ENCODE measurements at regions not wholly inside any gene's neighbourhood (a gene's known extent, or its start where the extent isn't known, plus 50 kb on each side); places are given as distances from the start of the nearest gene placed in this dataset.

- H3K27me3 ChIP-seq (ENCODE audit: control insufficient read depth in 2 of 2, insufficient read depth in 2 of 2, low read length in 2 of 2): peaks cover 2 to 20% of the 10 kb centered on the region in 2 experiments; a peak in 3 of 5 replicates
- FAIRE-seq: no peak
- no peak for TF ChIP-seq SMAD3 (CRISPR knock-in tag; conservative IDR thresholded peaks at IDR 0.05)
- no peak for TF ChIP-seq PYGO2 (tag; IDR thresholded peaks at IDR 0.05)
- TF ChIP-seq CEBPB (tag; IDR thresholded peaks at IDR 0.05): no peak
- TF ChIP-seq HOXB6 (CRISPR knock-in tag; IDR thresholded peaks at IDR 0.05; ENCODE audit: borderline replicate concordance): no peak
- TF ChIP-seq CTCFL (IDR thresholded peaks at IDR 0.05; ENCODE audit: borderline replicate concordance, insufficient read depth, low read depth, low read length, poor library complexity, severe bottlenecking): no peak
- POLR2A ChIA-PET: no interaction called here
- no peaks in the 10 kb centered on the region for H3K9me1 ChIP-seq (ENCODE audit: control insufficient read depth, insufficient read depth, low read length)
- no peak overlapping the region for H3K4me3 ChIP-seq
- H2AFZ ChIP-seq (ENCODE audit: low read depth, low read length): no peak overlapping the region
- intact Hi-C loops (cut with micrococcal nuclease) (no loop called here), in situ Hi-C loops (cut with MboI) (no loop called here)
- no peak overlapping the region for H3K4me2 ChIP-seq (ENCODE audit: insufficient read depth, low read length)
- no peak overlapping the region for H3K9ac ChIP-seq (ENCODE audit: insufficient read depth in 1 of 2, low read depth in 2 of 2, low read length in 2 of 2)
- no TSS peak for BruUV-seq (replicated peaks)
- no peak overlapping the region for H3K27ac ChIP-seq (ENCODE audit: extremely low read depth, low read depth, low read length)
- 3% methylated on average over 4 of the region's 4 CpGs for WGBS (ENCODE audit: insufficient coverage, low coverage, missing lambda C conversion rate)
- no peaks in the 10 kb centered on the region; the same call in 1 of the 2 replicates for H4K20me1 ChIP-seq (replicated peaks; ENCODE audit: control insufficient read depth, insufficient read depth, low read length)
- H3K36me3 ChIP-seq (ENCODE audit: control insufficient read depth, insufficient read depth, low read length): no peaks in the 10 kb centered on the region
- no peaks in the 10 kb centered on the region for H3K9me3 ChIP-seq (replicated peaks; ENCODE audit: control insufficient read depth, insufficient read depth, low read depth, low read length)
- DNase-seq (ENCODE audit: extremely low read depth in 1 of 4, low spot score in 3 of 4): no peak
- ATAC-seq: no peak
- H3K4me1 ChIP-seq (replicated peaks in 1 of 2; ENCODE audit: control insufficient read depth in 2 of 2, insufficient read depth in 2 of 2, low read length in 2 of 2): no peaks in the 10 kb centered on the region
- no peaks in the 10 kb centered on the region for H3K79me2 ChIP-seq (ENCODE audit: control insufficient read depth, insufficient read depth, low read length)
- CTCF ChIA-PET (ENCODE audit: low intra/inter-chr PET ratio): no interaction called here
These were observed 166.5 kb upstream of the CXCR4 start for GRCh38 chr2:136284226-136285119.
